Left colon (tissue), 2 donors: ENCODE measurements at regions not wholly inside any gene's neighbourhood (a gene's known extent, or its start where the extent isn't known, plus 50 kb on each side); places are given as distances from the start of the nearest gene placed in this dataset.

Experiments used
- ATAC-seq: fragments of 200-7000 bp; cut with Tn5 transposase; one replicate; pipeline ENCODE4 v1.9.1; 2020; ENCODE audit warnings: mild to moderate bottlenecking, moderate library complexity
- DNase-seq, 2 donors: peaks; one replicate each; pipeline ENCODE4 v3.0.0-alpha.2; 2020
- intact Hi-C, 2 donors: fragments of 100-400 bp; cut with DNase I in 1 of 2; cut with micrococcal nuclease in 1 of 2; formaldehyde crosslinking; loops; one replicate each; pipeline versions ENCODE4 v1.11.2 to v1.14.0; 2022; cut with DNase I, micrococcal nuclease
- donor health status: DM: no; HTN: no; CAD: no.
- donor health status: DM: yes; HTN: yes; CAD: no.

GRCh38 chr7:120097020-120097419 is 176.0 kb upstream of the KCND2 start:
- no peak for DNase-seq
- no peak for ATAC-seq
- intact Hi-C loops = no loop called here

- DNase-seq (no peak), ATAC-seq (no peak)
- intact Hi-C loops = no loop called here
These were observed 175.2 kb upstream of the KCND2 start for GRCh38 chr7:120097774-120098173.

GRCh38 chr7:120108376-120108775 is 164.6 kb upstream of the KCND2 start:
- intact Hi-C loops = no loop called here
- no peak for ATAC-seq
- no peak for DNase-seq

- no peak for ATAC-seq
- DNase-seq = no peak
- intact Hi-C loops = no loop called here
These were observed 162.8 kb upstream of the KCND2 start for GRCh38 chr7:120110169-120110568.

- DNase-seq = no peak
- ATAC-seq = no peak
- intact Hi-C loops = no loop called here
These were observed 158.3 kb upstream of the KCND2 start for GRCh38 chr7:120114626-120115025.

GRCh38 chr7:120123528-120123927 is 149.4 kb upstream of the KCND2 start:
- intact Hi-C loops = no loop called here
- ATAC-seq (no peak), DNase-seq (no peak)

GRCh38 chr7:120131096-120131839 is 141.7 kb upstream of the KCND2 start:
- DNase-seq (no peak), ATAC-seq (no peak)
- intact Hi-C loops = loop anchor here in 1 of 2 donors (5.0 kb wide), 1 partner anchor 171 kb away; no protein-coding TSS in a partner anchor

- intact Hi-C loops = no loop called here
- no peak for DNase-seq
- ATAC-seq = no peak
These were observed 134.5 kb upstream of the KCND2 start for GRCh38 chr7:120138497-120138896.

GRCh38 chr7:120156476-120156875 is 116.5 kb upstream of the KCND2 start:
- DNase-seq (no peak), ATAC-seq (no peak)
- intact Hi-C loops = no loop called here

GRCh38 chr7:120160166-120160565 is 112.8 kb upstream of the KCND2 start:
- intact Hi-C loops = no loop called here
- ATAC-seq = no peak
- no peak for DNase-seq

- intact Hi-C loops = no loop called here
These were observed 109.5 kb upstream of the KCND2 start for GRCh38 chr7:120163449-120163848.

GRCh38 chr7:120165227-120165626 is 107.7 kb upstream of the KCND2 start:
- ATAC-seq (no peak), DNase-seq (no peak)
- intact Hi-C loops = no loop called here

More at GRCh38 chr7:120163449-120163848, 109.5 kb upstream of the KCND2 start:
- no peak for ATAC-seq
- DNase-seq = no peak

GRCh38 chr7:120168066-120168465 is 104.9 kb upstream of the KCND2 start:
- ATAC-seq (no peak), DNase-seq (no peak)
- intact Hi-C loops = no loop called here

- intact Hi-C loops = no loop called here
- ATAC-seq = no peak
- no peak for DNase-seq
These were observed 102.8 kb upstream of the KCND2 start for GRCh38 chr7:120169996-120170783.

- no peak for DNase-seq
- intact Hi-C loops = no loop called here
These were observed 102.1 kb upstream of the KCND2 start for GRCh38 chr7:120170834-120171233.

GRCh38 chr7:120171406-120171805 is 101.6 kb upstream of the KCND2 start:
- intact Hi-C loops = no loop called here
- ATAC-seq (no peak), DNase-seq (no peak)

More at GRCh38 chr7:120170834-120171233, 102.1 kb upstream of the KCND2 start:
- no peak for ATAC-seq

GRCh38 chr7:120180221-120180620 is 92.8 kb upstream of the KCND2 start:
- intact Hi-C loops = no loop called here
- ATAC-seq (no peak), DNase-seq (no peak)

GRCh38 chr7:120181499-120181898 is 91.5 kb upstream of the KCND2 start:
- DNase-seq (no peak), ATAC-seq (no peak)
- intact Hi-C loops = no loop called here

GRCh38 chr7:120184866-120185265 is 88.1 kb upstream of the KCND2 start:
- ATAC-seq (no peak), DNase-seq (no peak)
- intact Hi-C loops = no loop called here

GRCh38 chr7:120185940-120186682 is 86.9 kb upstream of the KCND2 start:
- intact Hi-C loops = no loop called here
- ATAC-seq = no peak

More at GRCh38 chr7:120185940-120186682, 86.9 kb upstream of the KCND2 start:
- DNase-seq = no peak
